ENCODE measurements at regions not wholly inside any gene's neighbourhood (a gene's known extent, or its start where the extent isn't known, plus 50 kb on each side); places are given as distances from the start of the nearest gene placed in this dataset.

DNA sequence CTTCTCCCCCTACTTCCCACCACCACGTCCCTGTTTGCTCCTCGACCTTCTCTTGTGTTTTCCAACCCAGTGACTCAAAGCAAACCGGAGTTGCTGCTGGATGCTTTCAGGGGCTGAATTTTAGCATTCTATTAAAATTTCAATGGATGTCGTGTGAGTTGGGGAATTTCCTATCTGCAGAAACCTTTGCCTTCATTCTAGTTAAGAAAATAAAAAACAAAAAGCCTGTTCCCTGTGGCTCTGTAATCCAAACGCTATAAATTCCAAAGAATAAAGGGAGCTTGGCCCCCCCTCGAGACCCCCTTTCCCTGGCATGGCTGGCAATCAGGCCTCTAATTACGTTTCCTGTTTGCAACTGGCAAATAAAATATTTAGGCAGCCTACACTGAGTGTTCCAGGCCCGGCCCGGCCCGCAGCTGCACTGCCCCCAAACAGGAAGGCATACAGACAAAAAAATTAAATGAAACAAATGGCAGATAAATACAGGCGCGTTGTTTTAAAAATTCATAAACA, 139.4 kb upstream of the PPP1R26 start:
- TF ChIP-seq, protein P1, sequence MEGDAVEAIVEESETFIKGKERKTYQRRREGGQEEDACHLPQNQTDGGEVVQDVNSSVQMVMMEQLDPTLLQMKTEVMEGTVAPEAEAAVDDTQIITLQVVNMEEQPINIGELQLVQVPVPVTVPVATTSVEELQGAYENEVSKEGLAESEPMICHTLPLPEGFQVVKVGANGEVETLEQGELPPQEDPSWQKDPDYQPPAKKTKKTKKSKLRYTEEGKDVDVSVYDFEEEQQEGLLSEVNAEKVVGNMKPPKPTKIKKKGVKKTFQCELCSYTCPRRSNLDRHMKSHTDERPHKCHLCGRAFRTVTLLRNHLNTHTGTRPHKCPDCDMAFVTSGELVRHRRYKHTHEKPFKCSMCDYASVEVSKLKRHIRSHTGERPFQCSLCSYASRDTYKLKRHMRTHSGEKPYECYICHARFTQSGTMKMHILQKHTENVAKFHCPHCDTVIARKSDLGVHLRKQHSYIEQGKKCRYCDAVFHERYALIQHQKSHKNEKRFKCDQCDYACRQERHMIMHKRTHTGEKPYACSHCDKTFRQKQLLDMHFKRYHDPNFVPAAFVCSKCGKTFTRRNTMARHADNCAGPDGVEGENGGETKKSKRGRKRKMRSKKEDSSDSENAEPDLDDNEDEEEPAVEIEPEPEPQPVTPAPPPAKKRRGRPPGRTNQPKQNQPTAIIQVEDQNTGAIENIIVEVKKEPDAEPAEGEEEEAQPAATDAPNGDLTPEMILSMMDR (IDR thresholded peaks at IDR 0.05): no peak
- TF ChIP-seq POLR2A (IDR thresholded peaks at IDR 0.05): no peak
